CMK (cell line): ENCODE measurements at regions not wholly inside any gene's neighbourhood (a gene's known extent, or its start where the extent isn't known, plus 50 kb on each side); places are given as distances from the start of the nearest gene placed in this dataset.

Experiments
- DNase-seq: peaks from one replicate; pipeline ENCODE4 v3.0.0-alpha.2; 2010; ENCODE audit warnings: low read depth

DNA sequence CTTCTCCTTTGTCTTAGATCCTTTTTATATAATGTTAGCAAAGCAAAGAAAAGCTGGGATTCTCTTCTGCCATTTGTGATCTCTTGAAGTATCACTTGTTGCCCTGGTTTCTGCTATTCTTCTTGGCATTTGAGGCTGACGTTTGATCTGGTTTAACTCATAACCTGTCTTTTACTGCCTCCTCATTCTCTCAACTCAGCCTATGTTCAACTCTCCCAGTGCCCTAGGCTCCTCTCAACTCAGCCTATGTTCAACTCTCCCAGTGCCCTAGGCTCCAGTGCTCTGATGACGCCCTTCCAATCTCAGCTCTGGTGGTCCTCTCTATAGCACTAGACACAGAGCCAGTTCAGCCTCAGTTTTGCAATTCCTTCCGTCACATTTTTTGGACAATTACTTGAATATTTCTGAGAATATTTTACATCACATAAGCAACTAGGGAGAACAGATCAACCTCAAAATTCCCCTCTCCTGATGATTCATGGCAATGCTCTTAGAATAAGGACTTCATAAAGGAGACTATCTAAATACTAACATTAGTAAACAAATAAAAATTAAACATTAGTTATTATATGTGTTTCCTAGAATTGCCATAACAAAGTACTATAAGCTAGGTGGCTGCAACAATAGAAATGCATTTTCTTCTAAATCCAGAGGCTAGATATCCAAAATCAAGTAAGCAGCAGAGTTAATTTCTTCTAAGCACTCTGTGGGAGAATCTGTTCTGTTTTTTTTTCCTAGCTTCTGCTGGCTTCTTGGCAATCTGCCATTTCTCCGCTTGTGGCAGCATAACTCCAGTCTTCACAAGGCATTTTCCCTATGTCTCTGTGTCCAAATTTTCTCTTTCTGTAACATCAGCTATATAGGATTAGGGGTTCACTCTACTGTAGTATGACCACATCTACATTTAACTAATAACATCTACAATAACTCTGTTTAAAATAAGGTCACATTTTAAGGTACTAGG is 662.1 kb upstream of the FTMT start:
- DNase-seq = no peak

DNA sequence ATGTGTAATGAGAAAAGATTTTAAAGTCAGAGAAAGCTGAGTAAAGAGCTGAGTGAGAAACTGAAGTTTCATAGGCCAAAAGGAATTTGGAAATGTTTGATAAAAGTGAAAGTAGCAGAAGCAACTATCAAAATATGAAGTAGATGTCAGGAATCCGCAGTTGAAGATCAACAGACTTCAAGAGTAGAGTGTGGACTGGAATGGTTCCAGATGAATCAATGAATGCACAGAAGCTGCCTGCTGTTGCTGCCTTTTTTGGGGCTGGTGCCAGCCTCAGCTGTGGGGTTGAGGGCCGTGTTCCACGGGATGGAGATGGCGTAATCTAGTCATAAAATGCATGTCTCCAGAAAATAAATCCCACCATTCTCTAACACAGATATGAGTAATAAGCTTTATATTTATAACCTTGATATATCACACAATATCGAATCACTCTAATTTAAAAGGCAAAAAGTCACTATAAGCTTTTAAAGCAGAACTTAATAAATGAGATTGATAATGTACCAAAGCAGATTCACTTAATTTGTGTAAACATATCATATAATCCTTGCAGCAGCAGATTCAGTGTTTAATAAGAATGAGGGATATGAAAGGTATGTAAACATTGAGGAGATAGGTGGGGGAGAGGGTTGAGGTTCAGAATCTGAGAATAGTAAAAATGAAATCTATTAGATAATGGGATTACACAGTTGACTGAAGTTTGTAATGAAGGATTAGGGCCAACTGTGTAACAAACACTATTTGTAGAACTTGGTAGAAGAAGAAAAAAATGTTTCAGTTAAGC is 652.3 kb upstream of the FTMT start:
- no peak for DNase-seq

DNA sequence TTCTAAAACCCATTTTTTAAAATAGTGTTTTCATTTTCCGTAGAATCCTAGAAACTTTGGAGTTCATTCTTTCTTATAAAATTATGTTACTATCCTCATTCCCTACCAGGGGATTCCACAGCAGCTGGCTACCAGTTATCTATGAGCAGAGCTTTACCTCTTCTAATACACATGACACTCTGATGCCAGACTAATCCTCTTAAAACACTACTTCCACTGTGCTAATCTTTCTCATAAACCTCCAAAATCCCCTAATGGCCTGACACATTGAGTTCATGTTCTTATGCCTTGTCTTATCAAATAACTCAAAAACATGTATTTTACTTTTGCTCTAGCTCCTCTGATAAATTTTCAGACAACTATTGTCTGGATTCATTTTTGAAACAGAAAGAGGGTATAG is 633.6 kb upstream of the FTMT start:
- DNase-seq = no peak

DNA sequence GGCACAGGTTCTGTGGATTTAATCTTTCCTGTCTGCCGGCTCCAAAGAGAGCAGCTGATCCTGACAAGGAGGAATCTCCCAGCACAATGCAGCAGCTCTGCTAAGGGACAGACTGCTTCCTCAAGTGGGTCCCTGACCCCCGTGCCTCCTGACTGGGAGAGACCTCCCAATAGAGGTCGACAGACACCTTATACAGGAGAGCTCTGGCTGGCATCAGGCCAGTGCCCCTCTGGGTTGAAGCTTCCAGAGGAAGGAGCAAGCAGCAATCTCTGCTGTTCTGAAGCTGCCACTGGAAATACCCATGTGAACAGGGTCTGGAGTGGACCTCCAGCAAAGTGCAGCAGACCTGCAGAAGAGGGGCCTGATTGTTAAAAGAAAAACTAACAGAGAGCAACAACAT is 630.2 kb upstream of the FTMT start:
- DNase-seq = no peak

DNA sequence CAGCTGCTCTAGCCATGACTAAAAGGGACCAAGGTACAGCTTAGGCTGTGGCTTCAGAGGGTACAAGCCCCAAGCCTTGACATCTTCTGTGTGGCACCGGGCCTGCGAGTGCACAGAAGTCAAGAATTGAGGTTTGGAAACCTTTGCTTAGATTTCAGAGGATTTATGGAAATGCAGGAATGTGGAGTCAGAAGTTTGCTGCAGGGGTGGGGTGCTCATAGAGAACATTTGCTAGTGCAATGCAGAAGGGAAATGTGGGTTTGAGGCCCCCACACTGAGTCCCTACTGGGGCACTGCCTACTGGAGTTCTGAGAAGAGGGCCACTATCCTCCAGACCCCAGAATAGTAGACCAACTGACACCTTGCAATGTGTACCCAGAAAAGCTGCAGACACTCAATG is 624.9 kb upstream of the FTMT start:
- DNase-seq = no peak

DNA sequence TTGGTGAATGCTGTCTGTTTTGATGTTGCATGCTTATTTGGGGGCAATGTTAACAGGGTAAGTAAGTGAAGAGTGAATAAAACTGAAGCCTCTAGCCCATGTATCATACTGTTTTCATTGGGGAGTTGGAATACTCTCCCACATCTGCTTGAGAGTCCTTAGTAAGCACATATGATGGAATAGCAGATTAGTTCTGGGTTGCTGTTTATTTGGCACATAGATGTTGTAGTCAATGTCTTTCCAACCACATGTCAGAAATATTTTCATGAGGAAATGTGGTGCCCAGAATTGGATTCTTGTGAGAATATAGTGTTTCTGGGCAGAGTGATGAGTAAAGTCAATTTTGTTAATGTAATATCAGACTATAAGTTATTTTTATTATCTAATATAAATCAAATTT is 611.7 kb upstream of the FTMT start:
- no peak for DNase-seq

DNA sequence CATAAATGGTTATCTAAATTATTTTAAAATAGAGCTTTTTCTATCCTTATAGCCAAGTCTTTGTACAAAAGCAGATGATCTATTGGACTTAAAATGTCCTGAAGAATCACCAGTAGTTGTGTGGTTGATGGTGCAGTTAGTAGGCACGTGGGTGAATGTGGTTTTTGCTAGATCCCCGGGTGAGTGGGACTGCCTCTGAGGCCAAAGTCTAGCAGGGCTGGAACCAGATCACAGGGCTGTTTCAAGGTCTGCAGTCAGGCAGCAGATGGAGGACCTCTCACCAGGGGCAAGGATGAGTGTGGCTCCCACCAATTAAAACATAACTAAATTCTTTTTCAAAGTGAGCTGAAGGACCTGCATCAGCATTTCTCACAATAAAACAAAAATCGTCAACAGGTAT is 604.7 kb upstream of the FTMT start:
- no peak for DNase-seq

DNA sequence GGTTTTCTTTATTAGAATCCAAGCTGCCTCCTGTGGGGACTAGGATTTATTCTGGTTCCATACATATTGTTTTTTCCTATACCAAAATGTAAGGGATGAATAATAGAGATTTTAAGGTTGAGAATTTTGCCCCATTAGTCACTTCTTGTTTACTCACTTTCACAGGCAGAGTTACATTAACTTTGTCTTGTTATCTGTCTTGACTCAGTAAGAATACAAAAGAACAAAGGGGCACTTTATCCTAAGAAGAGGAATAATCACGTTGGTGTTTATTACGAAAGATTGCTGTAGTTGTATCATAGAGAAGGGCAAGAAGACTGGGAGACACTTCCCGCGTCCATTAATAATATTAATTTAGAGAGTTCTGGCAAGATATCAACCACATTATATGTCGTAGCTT is 599.7 kb upstream of the FTMT start:
- no peak for DNase-seq

DNA sequence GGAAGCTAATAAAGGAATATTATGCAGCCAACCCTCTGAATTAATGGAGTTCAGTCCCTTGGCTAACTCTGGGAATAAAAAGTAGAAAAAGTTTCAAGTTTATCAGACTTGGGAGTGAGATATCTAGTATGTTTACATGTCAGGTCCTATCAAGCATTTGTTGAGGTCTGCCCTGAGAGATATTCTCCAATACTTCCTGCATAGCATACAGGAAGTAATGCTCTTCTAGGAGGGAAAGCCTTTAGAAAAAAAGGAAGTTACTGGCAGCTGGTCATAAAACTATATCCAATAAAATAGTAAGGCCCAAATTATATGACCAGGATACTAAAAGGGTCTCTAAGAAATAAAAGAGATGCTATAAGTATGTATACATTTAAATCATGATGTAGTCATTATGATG is 594.1 kb upstream of the FTMT start:
- no peak for DNase-seq

DNA sequence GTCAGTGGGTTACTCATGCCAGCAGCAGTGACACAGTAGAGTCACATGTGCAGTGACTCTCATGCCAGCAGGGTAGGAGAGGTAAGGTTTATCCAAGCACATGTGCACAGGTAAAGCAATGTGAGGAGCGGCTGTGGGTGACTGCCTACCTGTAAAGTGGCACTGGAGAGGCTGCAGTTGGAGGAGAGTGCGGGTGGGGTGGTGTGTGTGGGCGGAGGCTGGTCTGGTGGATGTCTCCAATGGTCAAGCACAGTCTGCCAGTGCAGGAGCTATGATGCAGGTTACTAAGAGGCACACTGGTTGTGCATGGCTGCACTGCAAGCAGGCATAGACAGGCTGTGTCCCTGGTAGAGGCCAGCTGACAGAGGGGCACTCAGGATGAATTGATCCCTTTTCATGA is 588.2 kb upstream of the FTMT start:
- DNase-seq = no peak

DNA sequence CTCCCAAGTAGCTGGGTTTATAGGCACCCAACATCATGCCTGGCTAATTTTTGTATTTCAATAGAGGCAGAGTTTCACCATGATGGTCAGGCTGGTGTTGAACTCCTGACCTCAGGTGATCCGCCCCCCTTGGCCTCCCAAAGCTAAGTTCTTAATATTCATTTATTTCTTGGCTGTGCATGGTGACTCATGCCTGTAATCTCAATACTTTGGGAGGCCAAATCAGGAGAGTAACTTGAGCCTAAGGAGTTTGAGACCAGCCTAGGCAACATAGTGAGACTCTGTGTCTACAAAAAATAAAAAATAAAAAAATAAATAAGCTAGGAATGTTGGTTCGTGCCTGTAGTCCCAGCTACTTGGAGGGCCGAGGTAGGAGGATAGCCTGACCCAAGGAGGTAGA is 587.1 kb upstream of the FTMT start:
- DNase-seq = no peak

DNA sequence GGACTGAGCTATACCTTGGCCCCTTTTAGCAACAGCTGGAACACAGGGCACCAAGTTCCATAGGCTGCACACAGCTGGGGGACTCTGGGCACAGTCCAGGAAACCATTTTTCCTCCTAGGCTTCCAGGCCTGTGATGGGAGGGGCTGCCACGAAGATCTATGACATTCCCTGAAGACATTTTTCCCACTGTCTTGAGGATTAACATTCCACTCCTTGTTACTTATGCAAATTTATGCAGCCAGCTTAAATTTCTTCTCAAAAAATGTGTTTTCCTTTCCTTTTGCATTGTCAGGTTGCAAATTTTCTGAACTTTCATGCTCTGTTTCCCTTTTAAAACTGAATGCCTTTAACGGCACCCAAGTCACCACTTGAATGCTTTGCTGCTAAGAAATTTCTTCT is 580.1 kb upstream of the FTMT start:
- no peak for DNase-seq

DNA sequence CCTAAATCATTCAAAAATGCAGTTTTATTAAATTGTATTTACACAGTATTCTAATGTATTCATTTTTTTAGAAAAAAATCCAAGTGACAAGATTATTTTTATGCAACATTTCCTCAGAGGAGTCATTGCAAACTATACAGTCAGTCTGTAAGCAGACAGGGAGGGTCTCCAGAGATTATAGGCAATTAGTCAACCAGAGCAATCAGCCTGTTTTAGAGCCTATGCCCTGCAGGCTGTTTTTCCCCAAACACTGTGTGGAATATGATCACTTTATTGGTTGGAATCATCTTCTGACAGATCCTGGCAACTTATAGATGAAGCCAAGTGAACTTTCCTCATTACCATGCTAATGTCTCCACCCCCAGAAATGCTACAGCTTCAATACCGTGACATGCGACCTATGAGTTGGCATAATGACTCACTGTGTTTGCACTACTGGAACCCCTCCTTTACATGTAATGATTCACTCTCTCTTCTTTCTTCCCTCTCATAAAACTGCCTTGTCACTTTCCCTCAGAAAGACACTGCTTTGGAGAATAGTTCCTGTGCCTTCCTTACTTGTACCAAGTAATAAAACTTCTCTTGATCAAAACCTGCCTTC is 577.7 kb upstream of the FTMT start:
- no peak for DNase-seq

DNA sequence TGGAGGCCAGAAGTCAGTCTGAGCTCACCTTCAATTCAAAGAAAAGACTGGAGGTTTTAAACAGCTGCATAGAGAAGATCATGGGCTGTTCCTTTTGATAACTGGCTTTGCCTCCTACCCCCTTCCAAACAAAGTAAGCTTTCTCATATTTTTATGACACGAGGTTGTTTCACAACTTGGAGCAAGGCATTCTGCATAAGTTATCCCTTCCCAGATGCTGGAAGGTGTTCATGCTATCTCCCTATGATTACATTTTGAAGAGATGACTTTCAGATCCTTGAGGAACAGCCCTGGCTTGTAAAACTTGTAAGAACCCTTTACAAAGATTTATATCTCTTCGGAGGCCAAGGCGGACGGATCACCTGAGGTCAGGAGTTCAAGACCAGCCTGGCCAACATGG is 571.9 kb upstream of the FTMT start:
- no peak for DNase-seq

DNA sequence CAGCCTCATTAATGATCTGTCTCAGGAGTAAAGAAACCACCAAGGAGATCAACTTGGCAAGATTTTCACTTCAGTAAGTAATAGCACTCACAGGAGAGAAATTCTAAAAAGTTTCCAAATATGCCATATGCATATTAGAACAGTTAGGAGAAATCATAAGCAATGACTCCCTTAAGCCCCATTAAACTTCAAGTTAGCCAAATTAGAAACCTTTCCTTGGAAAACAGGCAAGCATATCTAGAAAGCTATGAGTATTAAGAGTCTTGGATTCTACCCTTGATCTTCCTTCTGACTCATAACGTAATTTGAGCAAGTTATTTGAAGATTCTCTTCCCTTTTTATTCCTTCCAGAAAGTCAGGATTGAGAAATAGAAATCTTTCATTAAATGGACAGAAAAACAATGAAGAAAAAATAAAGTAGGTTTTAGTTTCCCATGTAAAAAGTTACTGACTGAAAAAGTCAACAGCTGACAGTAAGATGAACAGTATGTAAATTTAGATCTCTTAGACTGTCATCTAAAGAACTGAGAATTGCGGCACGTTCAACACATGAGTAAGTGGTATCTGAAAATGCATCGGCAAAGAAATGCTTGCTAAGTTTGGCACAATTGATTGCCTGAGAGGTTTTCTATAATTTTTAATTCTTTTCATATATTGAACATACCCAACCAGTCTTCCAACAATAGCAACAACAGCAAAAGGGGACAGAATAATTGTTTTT is 565.7 kb upstream of the FTMT start:
- no peak for DNase-seq

DNA sequence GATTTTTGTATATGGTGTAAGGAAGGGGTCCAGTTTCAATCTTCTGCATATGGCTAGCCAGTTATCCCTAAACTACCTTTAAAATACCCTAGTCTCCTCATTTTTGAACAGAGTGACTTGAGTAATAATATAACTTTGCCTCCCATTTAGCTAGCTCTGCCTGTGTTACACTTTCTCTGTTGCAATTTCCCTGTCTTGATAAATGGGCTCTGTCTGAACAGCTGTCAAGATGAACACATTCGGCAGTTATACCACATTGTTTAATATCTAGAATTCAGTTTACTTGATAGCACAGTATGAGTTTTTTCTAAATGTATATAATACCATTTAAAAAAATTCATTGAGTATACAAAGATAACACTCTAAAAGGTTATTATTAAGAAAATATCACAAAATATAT is 562.9 kb upstream of the FTMT start:
- no peak for DNase-seq

DNA sequence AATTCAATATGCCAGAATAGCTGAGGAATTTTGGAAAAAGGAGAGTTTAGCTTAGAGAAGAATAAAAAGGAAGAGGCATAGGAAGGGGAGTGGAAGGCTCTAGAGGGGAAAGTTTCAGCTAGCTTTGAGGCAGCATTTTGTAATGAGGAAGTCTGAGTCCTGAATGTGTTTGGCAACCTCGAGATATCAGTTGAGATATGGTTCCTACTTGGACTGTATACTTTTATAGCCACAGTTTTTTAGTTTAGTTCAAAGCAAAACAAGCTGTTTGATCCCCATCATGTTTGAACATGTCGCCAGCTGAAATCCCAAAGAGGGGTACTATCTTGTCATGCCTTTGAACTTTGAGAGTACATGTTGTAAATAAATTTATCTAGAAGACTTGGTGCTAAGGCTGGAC is 559.0 kb upstream of the FTMT start:
- DNase-seq = peak; percentile 4

DNA sequence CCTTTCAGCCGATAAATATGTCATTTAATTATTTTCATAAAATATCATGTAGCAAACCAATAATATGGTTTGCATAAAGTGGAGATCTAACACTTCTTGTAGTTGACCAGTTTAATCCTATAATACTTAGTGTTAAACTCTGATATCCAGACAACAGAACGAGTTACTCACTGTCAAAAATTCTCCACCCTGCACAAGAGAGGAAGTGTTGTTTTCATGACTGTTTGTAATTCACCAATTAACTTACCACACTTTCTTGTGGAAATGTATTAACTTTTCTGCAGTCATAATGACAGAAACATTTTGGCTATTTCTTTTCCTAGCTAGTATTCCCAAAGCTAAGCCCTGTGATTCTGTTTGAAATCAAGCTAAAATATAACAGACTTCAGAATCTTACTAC is 555.3 kb upstream of the FTMT start:
- DNase-seq = no peak

DNA sequence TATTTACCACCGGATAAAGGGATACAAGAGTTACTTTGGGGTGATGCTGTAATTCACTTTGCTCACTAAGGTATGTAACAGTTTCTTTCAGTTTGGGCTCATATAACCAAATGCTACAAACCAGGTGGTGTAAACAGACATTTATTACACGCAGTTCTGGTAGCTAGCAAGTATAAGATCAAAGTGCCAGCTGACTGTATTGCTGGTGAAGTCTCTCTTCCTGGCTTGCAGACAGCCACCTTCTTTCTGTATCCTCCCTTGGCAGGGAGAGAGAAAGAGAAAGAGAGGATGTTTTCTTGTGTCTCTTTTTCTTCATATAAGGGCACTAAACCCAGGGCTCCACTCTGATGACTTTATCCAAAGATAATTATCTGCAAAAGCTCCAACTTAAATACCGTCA is 552.5 kb upstream of the FTMT start:
- no peak for DNase-seq

DNA sequence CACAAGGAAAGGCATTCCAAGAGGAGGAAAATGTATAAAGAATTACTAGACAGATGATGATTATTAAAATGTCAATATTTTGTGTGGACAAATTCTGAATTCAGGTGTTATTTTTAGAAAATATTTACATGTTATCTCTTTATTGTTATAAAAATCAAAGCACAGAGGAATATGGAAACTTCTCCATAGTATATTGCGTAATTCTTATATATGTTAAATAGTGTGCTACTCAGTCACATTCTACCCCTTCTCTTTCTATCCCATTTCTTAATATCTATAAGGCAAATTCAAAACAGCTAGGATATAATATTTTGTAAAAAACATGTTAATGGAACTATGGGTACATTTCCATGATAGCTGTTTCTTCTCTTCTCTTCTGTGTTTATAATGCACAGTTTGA is 546.8 kb upstream of the FTMT start:
- DNase-seq = no peak

DNA sequence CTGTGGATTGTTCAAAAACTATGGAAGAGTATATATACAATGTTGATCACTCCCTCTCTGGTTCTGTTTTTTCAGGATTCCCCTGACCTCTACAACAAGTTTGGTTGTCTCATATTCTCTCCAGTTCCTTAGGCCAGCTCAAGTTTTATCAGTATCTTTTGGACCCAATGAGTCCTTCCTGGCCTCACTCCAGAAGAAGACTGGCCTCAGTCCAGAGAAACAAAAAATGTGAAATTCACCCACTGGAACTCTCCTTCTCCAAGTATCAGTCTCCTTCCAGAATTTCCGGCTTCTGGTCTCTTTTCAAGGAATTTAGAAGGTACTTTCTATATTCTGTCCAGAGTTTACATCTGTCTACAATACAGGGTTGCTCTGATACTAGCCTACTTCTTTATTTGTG is 537.8 kb upstream of the FTMT start:
- DNase-seq = no peak

DNA sequence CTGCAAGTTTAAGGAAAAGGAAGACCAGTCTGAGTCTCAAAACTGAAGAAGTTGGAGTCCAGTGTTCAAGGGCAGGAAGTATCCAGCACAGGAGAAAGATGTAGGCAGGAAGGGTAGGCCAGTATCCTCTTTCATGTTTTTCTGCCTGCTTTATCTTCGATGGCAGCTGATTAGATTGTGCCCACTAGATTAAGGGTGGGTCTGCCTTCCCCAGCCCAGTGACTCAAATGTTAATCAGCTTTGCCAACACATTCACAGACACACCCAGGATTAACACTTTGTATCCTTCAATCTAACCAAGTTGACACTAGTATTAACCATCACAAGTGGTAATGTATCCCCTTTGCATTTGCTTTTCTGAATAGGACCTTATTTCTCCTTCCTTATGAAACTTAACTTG is 535.9 kb upstream of the FTMT start:
- DNase-seq = no peak
